ENCODE measurements at regions not wholly inside any gene's neighbourhood (a gene's known extent, or its start where the extent isn't known, plus 50 kb on each side); places are given as distances from the start of the nearest gene placed in this dataset.

- DNase-seq (ENCODE audit: low spot score): no peak
- H3K27ac ChIP-seq (ENCODE audit: low read depth, low read length, poor library complexity, severe bottlenecking): no peak overlapping the region
- ChIA-PET POLR2A (ENCODE audit: low non-redundant PET) (no interaction called here), CTCF (no interaction called here)
- no TSS peak for BruUV-seq (replicated peaks)
- no peaks in the 10 kb centered on the region for H3K9me3 ChIP-seq (ENCODE audit: low read depth, low read length, poor library complexity, severe bottlenecking)
- H3K4me3 ChIP-seq (ENCODE audit: low read depth, low read length, poor library complexity, severe bottlenecking): no peak overlapping the region
- no peaks in the 10 kb centered on the region for H3K27me3 ChIP-seq (replicated peaks; ENCODE audit: insufficient read depth, low read depth, low read length, poor library complexity)
- no peaks in the 10 kb centered on the region for H3K36me3 ChIP-seq (ENCODE audit: insufficient read depth, low read length, poor library complexity, severe bottlenecking)
- no peaks in the 10 kb centered on the region for H3K4me1 ChIP-seq (ENCODE audit: insufficient read depth, low read length, poor library complexity, severe bottlenecking)
- intact Hi-C loops (cut with micrococcal nuclease; ENCODE audit: unreplicated experiment): no loop called here
- no peak for TF ChIP-seq CTCF (conservative IDR thresholded peaks at IDR 0.05; ENCODE audit: low read depth, low read length)
- TF ChIP-seq EZH2 (IDR thresholded peaks at IDR 0.05; ENCODE audit: borderline replicate concordance, low read depth, low read length, poor library complexity, severe bottlenecking): no peak
Observed at GRCh38 chr9:89743573-89744254, 138.9 kb downstream of the GADD45G start.

- Histone ChIP-seq H3K4me3 (ENCODE audit: low read depth, low read length, poor library complexity, severe bottlenecking) (no peak overlapping the region), H3K36me3 (ENCODE audit: insufficient read depth, low read length, poor library complexity, severe bottlenecking) (no peaks in the 10 kb centered on the region), H3K27ac (ENCODE audit: low read depth, low read length, poor library complexity, severe bottlenecking) (no peak overlapping the region), H3K27me3 (replicated peaks; ENCODE audit: insufficient read depth, low read depth, low read length, poor library complexity) (no peaks in the 10 kb centered on the region), H3K4me1 (ENCODE audit: insufficient read depth, low read length, poor library complexity, severe bottlenecking) (no peaks in the 10 kb centered on the region), H3K9me3 (ENCODE audit: low read depth, low read length, poor library complexity, severe bottlenecking) (no peaks in the 10 kb centered on the region)
- ChIA-PET CTCF (no interaction called here), POLR2A (ENCODE audit: low non-redundant PET) (no interaction called here)
- intact Hi-C loops (cut with micrococcal nuclease; ENCODE audit: unreplicated experiment): no loop called here
- TF ChIP-seq EZH2 (IDR thresholded peaks at IDR 0.05; ENCODE audit: borderline replicate concordance, low read depth, low read length, poor library complexity, severe bottlenecking) (no peak), CTCF (conservative IDR thresholded peaks at IDR 0.05; ENCODE audit: low read depth, low read length) (no peak)
- DNase-seq (ENCODE audit: low spot score): no peak
- BruUV-seq (replicated peaks): no TSS peak
Observed at GRCh38 chr9:89744255-89744648, 139.4 kb downstream of the GADD45G start.

GRCh38 chr9:89744730-89745129, 139.9 kb downstream of the GADD45G start:
- Histone ChIP-seq H3K9me3 (ENCODE audit: low read depth, low read length, poor library complexity, severe bottlenecking) (no peaks in the 10 kb centered on the region), H3K4me3 (ENCODE audit: low read depth, low read length, poor library complexity, severe bottlenecking) (no peak overlapping the region), H3K27ac (ENCODE audit: low read depth, low read length, poor library complexity, severe bottlenecking) (no peak overlapping the region), H3K4me1 (ENCODE audit: insufficient read depth, low read length, poor library complexity, severe bottlenecking) (no peaks in the 10 kb centered on the region), H3K36me3 (ENCODE audit: insufficient read depth, low read length, poor library complexity, severe bottlenecking) (no peaks in the 10 kb centered on the region), H3K27me3 (replicated peaks; ENCODE audit: insufficient read depth, low read depth, low read length, poor library complexity) (no peaks in the 10 kb centered on the region)
- POLR2A ChIA-PET (ENCODE audit: low non-redundant PET): no interaction called here
- no TSS peak for BruUV-seq (replicated peaks)
- DNase-seq (ENCODE audit: low spot score): no peak
- intact Hi-C loops (cut with micrococcal nuclease; ENCODE audit: unreplicated experiment): no loop called here
- TF ChIP-seq EZH2 (IDR thresholded peaks at IDR 0.05; ENCODE audit: borderline replicate concordance, low read depth, low read length, poor library complexity, severe bottlenecking): no peak
- TF ChIP-seq CTCF (conservative IDR thresholded peaks at IDR 0.05; ENCODE audit: low read depth, low read length): no peak
- CTCF ChIA-PET: no interaction called here
